ENCODE measurements at regions not wholly inside any gene's neighbourhood (a gene's known extent, or its start where the extent isn't known, plus 50 kb on each side); places are given as distances from the start of the nearest gene placed in this dataset.

DNA sequence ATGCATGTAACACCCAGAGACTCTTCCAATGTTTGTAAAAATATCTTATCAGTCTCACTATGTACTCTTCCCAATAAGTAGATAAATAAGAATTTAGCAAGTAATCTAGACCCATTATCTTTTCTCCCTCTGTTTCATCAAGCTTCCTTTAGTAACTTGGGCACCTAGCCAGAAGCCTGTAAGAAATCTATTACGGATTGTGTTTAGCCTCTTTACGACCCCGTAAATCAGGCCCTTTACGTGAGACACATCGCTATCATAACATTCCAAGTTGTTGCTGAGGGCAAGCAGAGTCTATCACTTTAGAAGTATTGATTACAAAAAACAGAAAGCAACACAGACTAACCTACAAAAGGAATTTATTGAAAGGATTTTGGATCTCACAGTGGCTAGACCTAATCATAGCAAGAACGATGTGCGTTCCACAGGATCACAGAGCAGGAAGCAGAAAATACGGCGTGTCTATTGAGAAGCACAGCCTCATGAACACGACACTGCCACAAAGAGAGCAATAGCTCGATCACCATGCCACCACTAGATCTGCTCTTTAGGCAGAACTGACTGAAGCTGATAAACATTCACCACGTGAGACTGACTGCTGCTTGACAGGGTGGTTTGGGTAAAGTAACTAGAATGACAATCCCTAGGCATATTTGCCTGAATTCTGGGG is 922.1 kb downstream of the AMY1C start:
- TF ChIP-seq, protein P1, sequence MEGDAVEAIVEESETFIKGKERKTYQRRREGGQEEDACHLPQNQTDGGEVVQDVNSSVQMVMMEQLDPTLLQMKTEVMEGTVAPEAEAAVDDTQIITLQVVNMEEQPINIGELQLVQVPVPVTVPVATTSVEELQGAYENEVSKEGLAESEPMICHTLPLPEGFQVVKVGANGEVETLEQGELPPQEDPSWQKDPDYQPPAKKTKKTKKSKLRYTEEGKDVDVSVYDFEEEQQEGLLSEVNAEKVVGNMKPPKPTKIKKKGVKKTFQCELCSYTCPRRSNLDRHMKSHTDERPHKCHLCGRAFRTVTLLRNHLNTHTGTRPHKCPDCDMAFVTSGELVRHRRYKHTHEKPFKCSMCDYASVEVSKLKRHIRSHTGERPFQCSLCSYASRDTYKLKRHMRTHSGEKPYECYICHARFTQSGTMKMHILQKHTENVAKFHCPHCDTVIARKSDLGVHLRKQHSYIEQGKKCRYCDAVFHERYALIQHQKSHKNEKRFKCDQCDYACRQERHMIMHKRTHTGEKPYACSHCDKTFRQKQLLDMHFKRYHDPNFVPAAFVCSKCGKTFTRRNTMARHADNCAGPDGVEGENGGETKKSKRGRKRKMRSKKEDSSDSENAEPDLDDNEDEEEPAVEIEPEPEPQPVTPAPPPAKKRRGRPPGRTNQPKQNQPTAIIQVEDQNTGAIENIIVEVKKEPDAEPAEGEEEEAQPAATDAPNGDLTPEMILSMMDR (IDR thresholded peaks at IDR 0.05; ENCODE audit: extremely low read depth, insufficient read depth, missing control alignments), result no peak
- in situ Hi-C loops (cut with MboI; ENCODE audit: low pct_unique_long_range_greater_than_20kb, low sequenced_read_pairs, unreplicated experiment), result no loop called here
- DNase-seq (ENCODE audit: low spot score), result no peak

DNA sequence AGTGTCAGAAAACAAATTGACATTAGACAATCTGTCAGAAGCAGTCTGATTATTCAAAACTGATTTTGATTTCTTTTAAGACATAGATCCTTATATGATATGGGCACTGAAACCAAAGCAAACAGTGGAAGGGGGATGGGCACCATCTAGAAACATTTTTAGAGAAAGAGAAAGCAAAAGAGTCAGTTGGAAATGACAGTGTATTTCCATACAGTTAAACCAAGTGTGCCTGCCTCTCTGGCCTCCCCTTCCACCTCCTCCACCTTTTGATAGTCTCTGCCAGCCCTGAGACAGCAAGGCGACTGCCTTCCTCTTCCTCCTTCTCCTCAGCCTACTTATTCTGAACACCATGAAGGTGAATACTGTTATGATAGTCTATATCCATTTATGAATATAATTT is 949.7 kb downstream of the AMY1C start:
- DNase-seq (ENCODE audit: low spot score), result no peak
- in situ Hi-C loops (cut with MboI; ENCODE audit: low pct_unique_long_range_greater_than_20kb, low sequenced_read_pairs, unreplicated experiment), result no loop called here
- TF ChIP-seq, protein P1 (IDR thresholded peaks at IDR 0.05; ENCODE audit: extremely low read depth, insufficient read depth, missing control alignments), result no peak

DNA sequence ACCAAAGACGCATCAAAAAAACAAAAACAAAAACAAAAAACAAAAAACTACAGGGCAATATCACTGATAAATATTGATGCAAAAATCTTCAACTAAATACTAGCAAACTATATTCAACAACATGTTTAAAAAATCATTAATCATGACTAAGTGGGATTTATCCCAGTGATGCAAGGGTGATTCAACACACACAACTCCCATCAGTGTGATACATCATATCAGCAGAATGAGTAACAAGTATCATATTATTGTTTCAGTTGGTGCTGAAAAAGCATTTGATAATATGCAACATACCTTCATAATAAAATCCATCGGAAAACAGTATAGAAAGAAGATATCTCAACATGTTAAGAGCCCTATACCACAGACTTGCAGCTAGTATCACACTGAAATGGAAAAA is 953.0 kb downstream of the AMY1C start:
- in situ Hi-C loops (cut with MboI; ENCODE audit: low pct_unique_long_range_greater_than_20kb, low sequenced_read_pairs, unreplicated experiment), result no loop called here
- DNase-seq (ENCODE audit: low spot score), result no peak
- TF ChIP-seq, protein P1 (IDR thresholded peaks at IDR 0.05; ENCODE audit: extremely low read depth, insufficient read depth, missing control alignments), result no peak

DNA sequence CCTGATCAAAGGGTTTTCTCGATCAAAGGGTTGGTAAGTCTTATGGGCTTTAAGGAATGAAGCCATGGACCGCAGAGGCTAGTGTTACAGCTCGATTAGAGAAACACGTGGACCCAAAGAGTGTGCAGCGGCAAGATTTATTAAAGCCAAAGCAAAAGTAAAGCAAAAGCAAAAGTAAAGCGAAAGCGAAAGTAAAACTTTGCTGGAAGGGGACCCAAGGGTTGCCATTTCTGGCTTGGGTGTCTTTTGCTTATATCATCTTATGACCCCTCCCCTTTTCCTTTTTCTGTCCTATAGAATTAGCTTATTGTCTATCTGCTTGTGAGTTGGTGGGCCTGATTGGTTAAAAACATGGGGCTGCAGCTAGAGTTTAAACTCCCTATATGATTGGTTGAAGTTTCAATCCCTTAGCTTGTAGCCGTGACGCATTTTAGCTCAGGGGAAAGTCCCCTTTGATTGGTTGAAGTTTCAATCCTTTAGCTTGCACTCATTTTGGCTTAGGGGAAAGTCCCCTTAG is 957.0 kb downstream of the AMY1C start:
- in situ Hi-C loops (cut with MboI; ENCODE audit: low pct_unique_long_range_greater_than_20kb, low sequenced_read_pairs, unreplicated experiment), result no loop called here
- no peak for DNase-seq (ENCODE audit: low spot score)

DNA sequence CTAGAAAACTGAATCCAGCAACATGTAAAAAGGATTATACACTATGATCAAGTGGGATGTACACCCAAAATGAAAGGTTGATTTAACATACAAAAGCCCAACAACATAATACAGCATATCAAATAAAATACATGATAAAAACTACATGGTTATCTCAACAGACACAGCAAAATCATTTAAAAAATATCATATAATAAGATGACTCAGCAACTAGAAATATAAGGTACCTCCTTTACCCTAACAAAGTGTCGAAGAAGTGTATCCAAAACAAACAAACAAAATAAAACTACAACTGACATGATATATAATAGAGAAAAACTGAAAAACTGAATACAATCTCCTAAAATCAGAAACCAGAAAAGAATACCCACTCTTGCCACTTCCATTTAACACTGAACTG is 969.1 kb downstream of the AMY1C start:
- TF ChIP-seq, protein P1 (IDR thresholded peaks at IDR 0.05; ENCODE audit: extremely low read depth, insufficient read depth, missing control alignments), result no peak
- in situ Hi-C loops (cut with MboI; ENCODE audit: low pct_unique_long_range_greater_than_20kb, low sequenced_read_pairs, unreplicated experiment), result no loop called here
- DNase-seq (ENCODE audit: low spot score), result no peak

More for the DNA sequence above, 957.0 kb downstream of the AMY1C start:
- TF ChIP-seq, protein P1 (IDR thresholded peaks at IDR 0.05; ENCODE audit: extremely low read depth, insufficient read depth, missing control alignments), result no peak

DNA sequence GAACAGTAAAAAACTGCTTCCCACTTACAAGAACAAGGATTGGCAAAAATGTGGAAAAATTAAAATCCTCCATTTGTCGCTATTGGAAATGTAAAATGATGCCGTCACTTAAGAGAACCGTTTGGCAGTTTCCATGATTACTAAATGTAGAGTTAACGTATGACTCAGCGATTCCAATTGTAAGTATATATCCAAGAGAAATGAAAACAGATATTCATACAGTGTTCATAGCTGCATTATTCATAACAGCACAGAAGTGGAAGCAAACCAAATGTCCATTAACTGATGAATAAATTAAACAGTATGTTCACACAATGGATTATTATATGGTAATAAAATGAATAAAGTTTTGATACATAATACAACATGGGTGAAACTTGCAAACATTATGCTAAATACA is 971.0 kb downstream of the AMY1C start:
- no peak for DNase-seq (ENCODE audit: low spot score)
- TF ChIP-seq, protein P1 (IDR thresholded peaks at IDR 0.05; ENCODE audit: extremely low read depth, insufficient read depth, missing control alignments), result no peak
- in situ Hi-C loops (cut with MboI; ENCODE audit: low pct_unique_long_range_greater_than_20kb, low sequenced_read_pairs, unreplicated experiment), result no loop called here

Measured in GM13977 (cell line).